ACC112 (cell line): ENCODE measurements at regions not wholly inside any gene's neighbourhood (a gene's known extent, or its start where the extent isn't known, plus 50 kb on each side); places are given as distances from the start of the nearest gene placed in this dataset.

Source experiments
- H2AFZ ChIP-seq: fragments of 200-600 bp; sonication (generic); one replicate; pipeline ENCODE4 v1.6.0; 2017; ENCODE audit warnings: antibody characterized with exemption, low read length; ENCODE audit not compliant: unreplicated experiment
- H3K27ac ChIP-seq: fragments of 200-600 bp; sonication (generic); 2 replicates; pipeline ENCODE4 v1.5.1; 2014; ENCODE audit warnings: low read depth, mild to moderate bottlenecking, antibody characterized with exemption, low read length, moderate library complexity
- H3K27me3 ChIP-seq: fragments of 200-600 bp; sonication (generic); 2 replicates; pipeline ENCODE4 v1.6.1; 2014; ENCODE audit warnings: mild to moderate bottlenecking, antibody characterized with exemption, low read length, moderate library complexity, mixed read lengths; ENCODE audit not compliant: insufficient read depth
- H3K36me3 ChIP-seq: fragments of 200-600 bp; sonication (generic); 2 replicates; pipeline ENCODE4 v1.6.1; 2016; ENCODE audit warnings: mild to moderate bottlenecking, antibody characterized with exemption, low read length, moderate library complexity, mixed read lengths; ENCODE audit not compliant: insufficient read depth
- H3K4me1 ChIP-seq: fragments of 200-600 bp; sonication (generic); one replicate; pipeline ENCODE4 v1.6.1; 2016; ENCODE audit warnings: low read length, mixed read lengths; ENCODE audit not compliant: insufficient read depth, unreplicated experiment, control insufficient read depth
- H3K4me3 ChIP-seq: fragments of 200-600 bp; sonication (generic); 2 replicates; pipeline ENCODE4 v1.5.1; 2014; ENCODE audit warnings: mild to moderate bottlenecking, low read depth, low read length
- H3K79me2 ChIP-seq: fragments of 200-600 bp; sonication (generic); one replicate; pipeline ENCODE4 v1.6.0; 2016; ENCODE audit warnings: low read length; ENCODE audit not compliant: control insufficient read depth, unreplicated experiment, insufficient read depth

DNA sequence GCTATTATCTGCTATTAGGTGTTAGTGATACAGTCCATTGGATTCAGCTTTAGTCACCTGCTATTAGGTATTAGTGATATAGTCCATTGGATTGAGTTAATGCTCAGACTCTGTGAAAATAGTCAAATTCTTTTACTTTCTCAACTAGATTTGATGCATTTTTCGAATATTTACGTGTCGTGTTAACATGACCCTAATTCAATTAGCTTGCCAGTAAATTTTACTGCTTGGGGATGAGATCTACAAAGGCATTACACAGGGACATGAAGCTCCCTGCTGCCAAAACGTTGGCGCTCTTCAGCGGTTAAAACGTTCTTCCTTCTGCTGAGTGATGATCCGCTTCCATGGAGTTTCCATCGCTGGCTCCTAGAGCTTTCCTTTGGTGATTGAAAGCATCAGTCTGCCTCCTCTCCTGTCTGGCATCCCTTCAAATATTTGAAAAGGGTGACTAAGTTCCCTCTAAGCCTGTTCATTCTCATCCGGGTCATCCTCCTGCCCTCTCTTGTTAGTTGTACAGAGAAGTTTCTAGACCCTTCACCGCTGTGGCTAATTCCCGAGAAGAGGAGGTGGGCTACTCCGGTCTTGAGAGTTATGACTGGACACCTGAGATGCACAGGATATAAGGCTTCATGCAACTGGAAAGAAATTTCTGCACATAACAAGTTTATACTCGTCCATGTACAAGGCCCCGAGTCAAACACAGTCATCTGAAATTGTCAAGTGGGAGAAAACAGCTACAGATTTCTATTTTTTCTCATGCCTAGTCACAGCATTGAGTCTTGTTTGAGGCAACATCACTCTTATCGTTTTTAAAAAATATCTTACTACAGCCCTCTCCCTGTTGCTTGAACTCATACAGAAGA lies 254.0 kb downstream of the KLF6 start:
- H3K4me1 ChIP-seq, result peaks cover 27% of the 10 kb centered on the region
- no peak overlapping the region for H2AFZ ChIP-seq
- H3K4me3 ChIP-seq, result no peak overlapping the region
- H3K36me3 ChIP-seq, result no peaks in the 10 kb centered on the region
- H3K79me2 ChIP-seq, result no peaks in the 10 kb centered on the region
- H3K27ac ChIP-seq, result no peak overlapping the region
- H3K27me3 ChIP-seq, result no peaks in the 10 kb centered on the region

DNA sequence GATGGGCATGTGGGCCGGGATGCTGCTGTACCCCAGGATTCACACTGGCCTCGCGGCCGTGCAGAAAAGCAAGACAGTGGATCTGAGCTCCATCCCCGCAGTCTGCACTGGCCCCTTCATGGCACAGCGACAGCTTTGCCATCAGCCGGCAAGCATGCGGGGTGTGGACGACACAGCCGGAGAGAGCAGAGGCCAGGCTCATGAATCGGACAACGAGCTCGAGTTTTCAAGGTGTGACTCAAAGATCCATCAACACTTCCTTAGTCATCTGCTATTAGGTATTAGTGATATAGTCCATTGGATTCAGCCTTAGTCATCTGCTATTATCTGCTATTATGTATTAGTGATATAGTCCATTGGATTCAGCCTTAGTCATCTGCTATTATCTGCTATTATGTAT lies 254.7 kb downstream of the KLF6 start:
- H3K27me3 ChIP-seq, result no peaks in the 10 kb centered on the region
- peaks cover 33% of the 10 kb centered on the region for H3K4me1 ChIP-seq
- no peaks in the 10 kb centered on the region for H3K36me3 ChIP-seq
- H3K27ac ChIP-seq, result no peak overlapping the region
- H3K4me3 ChIP-seq, result no peak overlapping the region
- H2AFZ ChIP-seq, result no peak overlapping the region
- no peaks in the 10 kb centered on the region for H3K79me2 ChIP-seq

DNA sequence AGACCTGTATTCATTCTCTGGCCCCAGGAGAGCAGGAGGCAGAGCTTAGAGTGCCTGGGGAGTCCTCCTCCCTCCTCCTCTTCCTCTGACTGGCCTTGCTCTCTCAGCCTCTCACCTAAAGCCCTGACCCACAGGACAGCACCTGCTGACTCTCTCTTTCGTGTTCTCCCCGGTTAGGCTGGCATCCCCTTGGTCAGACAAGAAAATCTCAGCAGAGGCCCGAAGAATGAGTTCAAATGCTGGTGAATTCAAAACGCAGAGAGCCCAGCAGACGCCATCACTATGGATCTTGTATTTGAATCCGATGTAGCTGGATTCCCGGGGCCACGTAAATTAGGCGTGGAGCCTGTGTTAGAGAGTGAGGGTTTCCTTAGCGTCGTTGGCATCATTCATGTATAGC lies 255.3 kb downstream of the KLF6 start:
- Histone ChIP-seq H3K4me3 (no peak overlapping the region), H3K27ac (no peak overlapping the region), H2AFZ (no peak overlapping the region), H3K27me3 (no peaks in the 10 kb centered on the region), H3K79me2 (no peaks in the 10 kb centered on the region), H3K36me3 (no peaks in the 10 kb centered on the region), H3K4me1 (peaks cover 35% of the 10 kb centered on the region)

- Histone ChIP-seq H3K79me2 (no peaks in the 10 kb centered on the region), H3K36me3 (no peaks in the 10 kb centered on the region), H3K27ac (no peak overlapping the region), H3K27me3 (no peaks in the 10 kb centered on the region), H3K4me3 (no peak overlapping the region), H3K4me1 (peaks cover 35% of the 10 kb centered on the region), H2AFZ (no peak overlapping the region)
These were observed 256.1 kb downstream of the KLF6 start for GRCh38 chr10:3528823-3529403.

DNA sequence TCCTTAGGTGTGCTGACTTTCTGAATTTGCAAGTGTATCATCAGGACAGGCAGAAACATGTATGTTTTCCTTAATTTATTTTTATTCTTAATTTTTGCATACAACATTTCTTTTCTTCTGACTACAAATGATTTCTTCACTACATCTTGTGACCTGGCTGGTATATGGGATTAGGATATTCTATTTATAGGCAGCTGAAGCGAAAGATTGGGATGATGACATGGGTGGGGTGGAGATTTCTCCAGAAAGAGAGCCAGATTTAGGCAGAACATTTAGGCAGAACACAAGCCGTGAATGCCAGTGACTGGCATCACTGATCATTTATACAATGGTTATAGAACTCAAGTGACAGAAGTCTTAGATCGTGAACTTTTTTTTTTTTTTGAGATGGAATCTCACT lies 256.7 kb downstream of the KLF6 start:
- Histone ChIP-seq H3K79me2 (no peaks in the 10 kb centered on the region), H3K36me3 (no peaks in the 10 kb centered on the region), H3K27me3 (no peaks in the 10 kb centered on the region), H3K27ac (peak overlapping the region; percentile 91), H2AFZ (peak overlapping the region; percentile 19), H3K4me1 (peaks cover 35% of the 10 kb centered on the region), H3K4me3 (0 out of 2 replicates have a peak overlapping the region, but pooled peaks have one; percentile 22)

DNA sequence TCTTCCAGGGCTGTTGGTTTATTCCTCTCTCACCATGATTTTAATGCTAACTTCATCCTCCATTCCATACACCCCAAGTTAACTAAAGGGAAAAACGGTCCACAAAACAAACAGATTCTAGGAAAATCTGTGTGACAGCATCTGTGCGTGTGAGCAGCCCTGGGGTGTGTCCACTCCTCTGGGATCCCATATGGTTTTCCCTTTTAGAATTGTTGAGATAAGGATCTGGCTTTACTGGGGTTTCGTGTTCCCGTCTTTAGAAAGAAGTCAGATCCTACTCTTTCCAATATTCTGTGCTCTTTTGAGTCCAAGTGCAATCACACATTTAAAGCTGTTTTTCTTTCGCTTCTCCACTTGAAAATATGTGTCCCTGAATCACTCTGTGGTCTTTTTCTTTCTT lies 257.1 kb downstream of the KLF6 start:
- H3K4me1 ChIP-seq, result peaks cover 35% of the 10 kb centered on the region
- peak overlapping the region; percentile 19 for H2AFZ ChIP-seq
- peak overlapping the region; percentile 91 for H3K27ac ChIP-seq
- H3K4me3 ChIP-seq, result peak overlapping the region; percentile 22; the same call in 1 of the 2 replicates
- no peaks in the 10 kb centered on the region for H3K36me3 ChIP-seq
- no peaks in the 10 kb centered on the region for H3K79me2 ChIP-seq
- H3K27me3 ChIP-seq, result no peaks in the 10 kb centered on the region

GRCh38 chr10:3526727-3527501 lies 258.1 kb downstream of the KLF6 start:
- Histone ChIP-seq H3K27me3 (no peaks in the 10 kb centered on the region), H3K4me3 (no peak overlapping the region), H2AFZ (no peak overlapping the region), H3K36me3 (no peaks in the 10 kb centered on the region), H3K79me2 (no peaks in the 10 kb centered on the region), H3K27ac (peak overlapping the region; percentile 91), H3K4me1 (peaks cover 35% of the 10 kb centered on the region)

DNA sequence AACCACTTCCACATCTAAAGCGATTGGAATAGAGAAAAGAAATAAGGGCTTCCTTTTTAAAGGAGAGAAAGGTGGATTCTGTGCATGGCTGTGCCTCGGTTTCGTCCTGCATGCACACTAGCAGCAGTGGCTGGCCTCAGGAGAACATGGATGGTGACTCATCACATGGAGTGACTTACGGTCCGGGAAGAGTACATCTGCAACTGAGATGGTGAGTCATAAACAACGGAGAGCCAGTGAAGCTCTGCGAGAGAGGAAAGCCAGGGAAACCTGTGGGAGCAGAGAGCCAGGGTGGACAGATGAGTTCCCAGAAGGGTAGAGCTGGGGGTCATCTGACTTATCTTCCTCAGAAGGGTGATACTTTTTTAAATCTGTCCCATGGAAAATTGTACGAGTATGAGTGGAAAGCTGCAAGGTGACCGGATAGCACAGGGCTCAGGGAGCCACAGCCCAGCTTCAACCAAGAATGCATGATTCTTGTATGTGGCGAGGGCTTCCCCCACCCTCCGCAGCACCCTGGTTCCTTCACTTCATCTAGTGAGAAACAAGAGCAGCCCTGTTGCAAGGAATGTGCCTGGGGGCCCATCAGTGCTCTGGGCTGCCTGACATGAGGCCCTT lies 259.1 kb downstream of the KLF6 start:
- Histone ChIP-seq H3K4me1 (peaks cover 35% of the 10 kb centered on the region), H3K4me3 (no peak overlapping the region), H3K27me3 (no peaks in the 10 kb centered on the region), H3K36me3 (no peaks in the 10 kb centered on the region), H3K79me2 (no peaks in the 10 kb centered on the region), H2AFZ (no peak overlapping the region), H3K27ac (peak overlapping the region; percentile 91)

GRCh38 chr10:3524086-3524960 lies 260.7 kb downstream of the KLF6 start:
- no peak overlapping the region for H2AFZ ChIP-seq
- H3K79me2 ChIP-seq, result no peaks in the 10 kb centered on the region
- H3K36me3 ChIP-seq, result no peaks in the 10 kb centered on the region
- no peak overlapping the region for H3K4me3 ChIP-seq
- no peak overlapping the region for H3K27ac ChIP-seq
- no peaks in the 10 kb centered on the region for H3K27me3 ChIP-seq
- H3K4me1 ChIP-seq, result peaks cover 31% of the 10 kb centered on the region
